SKM-1 treated with dmso at 0.1 percent for 144 hours (cell line): ENCODE measurements at regions not wholly inside any gene's neighbourhood (a gene's known extent, or its start where the extent isn't known, plus 50 kb on each side); places are given as distances from the start of the nearest gene placed in this dataset.

Source experiments
- DNase-seq: peaks from one replicate; lab custom pipeline; 2025; ENCODE audit not compliant: unreplicated experiment; lab: John Stamatoyannopoulos, UW

DNA sequence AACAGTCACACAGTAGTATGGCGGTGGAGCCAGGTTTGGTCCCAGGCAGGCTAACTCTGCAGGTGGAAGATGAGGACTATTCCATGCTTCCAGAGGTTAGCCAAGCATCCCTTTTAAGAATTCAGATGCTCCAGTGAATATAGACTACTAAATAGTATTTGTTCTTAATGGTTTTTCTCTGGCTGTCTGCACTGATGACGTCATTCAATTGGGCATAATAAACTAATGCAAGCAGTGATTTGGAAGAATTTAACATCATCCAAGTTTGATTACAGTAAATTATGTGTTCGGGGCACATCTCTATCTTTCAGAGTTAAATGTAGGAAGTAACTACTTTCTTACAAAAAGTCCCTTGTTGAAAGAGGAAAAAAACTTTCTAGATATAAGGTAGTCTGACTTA, 78.8 kb upstream of the RND3 start:
- DNase-seq: no peak

- no peak for DNase-seq
These were observed 73.6 kb upstream of the RND3 start for GRCh38 chr2:150561076-150561475.

DNA sequence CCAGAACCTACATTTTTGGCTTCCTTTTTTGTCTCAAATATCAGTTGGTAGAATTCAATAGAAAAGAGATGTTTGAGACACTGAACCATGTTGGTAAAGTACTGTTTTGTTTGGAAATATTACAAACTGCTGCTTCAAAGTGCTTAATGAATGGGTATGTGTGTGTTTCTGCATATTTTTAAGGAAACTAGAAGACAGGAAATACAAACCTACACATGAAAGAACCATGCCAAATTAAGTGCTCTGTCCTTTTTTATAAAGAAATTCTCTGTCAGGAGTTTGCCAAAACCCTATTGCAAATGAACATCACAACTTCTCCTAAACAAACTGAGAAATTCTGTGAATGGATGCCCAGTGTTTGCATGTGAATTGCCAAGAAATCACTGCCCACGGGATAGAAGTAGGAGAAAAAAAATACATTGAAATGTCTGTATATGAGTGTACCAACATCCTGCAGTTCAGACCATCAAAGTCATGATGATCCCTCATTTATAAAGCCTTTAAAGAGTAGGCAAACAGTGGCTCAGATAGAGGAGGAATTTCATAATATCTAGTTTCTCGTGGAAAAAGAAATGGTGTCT, 69.6 kb upstream of the RND3 start:
- DNase-seq: no peak

DNA sequence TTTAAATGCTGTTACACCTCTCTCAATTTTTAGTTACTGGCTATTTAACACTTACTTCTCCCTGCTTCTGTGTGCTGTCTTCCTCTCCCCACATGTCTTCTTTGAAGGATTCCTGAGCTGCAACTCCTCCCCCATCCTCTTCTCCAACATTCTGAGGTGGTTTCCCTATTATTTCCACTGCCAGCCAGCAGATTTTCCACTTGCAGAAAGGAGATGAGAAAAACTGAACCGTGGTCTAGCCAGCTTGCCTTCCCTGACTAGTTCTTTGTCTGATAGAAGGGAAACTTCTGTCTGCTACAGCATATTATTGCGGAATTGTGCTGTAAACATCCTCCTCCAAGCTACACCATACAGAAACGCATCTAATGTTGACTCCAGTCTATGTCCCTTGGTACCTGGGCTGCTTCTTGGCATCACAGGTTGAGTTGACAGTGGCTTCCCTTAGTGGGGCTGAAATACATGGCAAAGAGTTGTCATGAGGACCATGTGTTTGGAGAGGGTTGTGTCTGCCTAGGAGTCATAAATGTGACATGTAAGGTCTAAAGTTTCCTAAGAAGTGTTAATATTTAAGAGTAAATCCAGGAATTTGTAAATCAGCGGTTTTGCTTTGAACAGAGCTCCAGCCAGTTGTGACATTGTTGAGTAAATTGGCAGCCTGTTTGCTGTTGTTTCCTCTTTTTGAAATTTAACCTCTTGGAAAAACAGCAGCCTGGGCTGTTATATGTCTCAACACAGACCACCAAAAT, 68.3 kb upstream of the RND3 start:
- no peak for DNase-seq

GRCh38 chr2:150554046-150554445, 66.6 kb upstream of the RND3 start:
- no peak for DNase-seq

DNA sequence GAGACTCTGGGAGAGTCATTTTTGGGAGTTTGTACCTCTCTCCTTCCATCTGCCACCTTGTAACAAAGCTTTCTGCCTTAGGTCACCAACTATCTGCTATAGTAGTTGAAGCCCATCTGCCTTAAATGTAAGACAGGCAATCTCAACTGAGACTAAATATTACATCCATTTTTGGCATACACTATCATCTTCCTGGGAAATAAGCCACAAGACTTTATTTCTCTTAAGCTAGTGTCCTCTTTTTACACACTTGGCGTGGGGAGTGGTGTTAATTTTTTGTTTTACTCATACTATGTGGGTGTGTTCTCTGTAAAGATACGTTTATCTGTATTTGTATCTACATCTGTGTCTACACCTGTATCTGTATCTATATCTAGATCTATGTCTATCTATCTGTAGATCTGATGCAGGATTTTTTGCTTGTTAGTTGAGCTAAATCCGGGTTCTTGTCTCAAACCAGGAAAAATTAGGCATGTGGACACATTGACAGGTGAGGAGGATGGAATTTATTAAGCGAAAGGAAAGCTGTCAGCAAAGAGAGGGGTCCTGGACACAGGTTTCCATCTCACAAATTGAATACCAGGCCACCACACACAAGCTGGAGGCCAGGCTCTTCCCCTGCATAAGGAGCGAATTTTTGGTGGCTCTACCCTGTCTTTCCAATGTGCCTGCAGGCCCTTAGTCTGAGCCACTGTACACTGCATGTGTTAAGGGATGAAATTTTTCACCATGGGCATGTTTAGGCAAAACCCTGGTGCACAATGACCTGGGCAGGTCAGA, 64.8 kb upstream of the RND3 start:
- DNase-seq: no peak

GRCh38 chr2:150549381-150549780, 61.9 kb upstream of the RND3 start:
- DNase-seq: no peak

DNA sequence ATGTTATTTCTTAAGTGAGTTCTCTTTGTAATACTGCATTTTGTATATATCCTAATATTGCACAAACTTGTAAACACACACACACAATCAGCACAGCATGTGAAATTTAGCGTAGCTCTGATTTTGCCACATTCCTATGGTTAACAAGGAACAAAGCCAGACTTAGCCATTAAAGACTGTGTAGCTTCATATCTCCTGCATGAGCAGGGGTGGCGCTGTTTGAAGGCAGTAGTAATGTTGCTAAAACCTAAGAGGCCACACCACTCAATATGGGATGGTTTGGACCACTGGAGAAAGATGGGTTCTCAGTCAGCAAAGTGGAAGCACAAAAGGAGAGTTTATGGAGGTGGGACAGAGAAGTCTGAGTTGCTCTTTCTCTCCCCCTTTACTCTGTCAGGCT, 61.1 kb upstream of the RND3 start:
- no peak for DNase-seq

DNA sequence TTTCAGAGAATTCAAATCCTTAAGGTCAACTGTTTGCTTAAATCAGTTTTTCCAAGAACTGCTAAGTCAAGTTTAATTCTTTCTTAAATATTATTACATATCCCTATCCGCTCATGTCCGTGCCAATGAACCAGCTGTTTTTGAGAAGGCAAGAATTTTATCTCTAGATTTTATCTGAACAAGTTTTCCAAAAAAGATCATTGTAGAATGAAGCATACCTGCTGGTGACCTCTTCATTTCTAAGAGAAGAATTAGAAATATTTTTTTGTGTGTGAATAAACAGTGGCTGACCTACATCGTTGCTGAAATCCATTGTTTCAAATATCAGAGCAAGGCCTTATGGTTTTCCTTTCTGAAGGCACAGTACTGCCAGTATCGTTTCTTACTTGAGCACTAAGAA, 58.4 kb upstream of the RND3 start:
- no peak for DNase-seq

- DNase-seq: no peak
These were observed 57.3 kb upstream of the RND3 start for GRCh38 chr2:150544731-150545130.

GRCh38 chr2:150542692-150543091, 55.2 kb upstream of the RND3 start:
- no peak for DNase-seq

- no peak for DNase-seq
These were observed 54.7 kb upstream of the RND3 start for GRCh38 chr2:150542172-150542571.

- DNase-seq: no peak
These were observed 51.3 kb upstream of the RND3 start for GRCh38 chr2:150538651-150539201.
